Testis (tissue), 2 donors: ENCODE measurements at regions not wholly inside any gene's neighbourhood (a gene's known extent, or its start where the extent isn't known, plus 50 kb on each side); places are given as distances from the start of the nearest gene placed in this dataset.

ENCODE experiments used
- POLR2A ChIP-seq: fragments of 450-650 bp; IDR thresholded peaks from one replicate; pipeline ENCODE4 v1.6.1; 2017; ENCODE audit warnings: antibody characterized with exemption, mild to moderate bottlenecking, moderate library complexity
- TF ChIP-seq, protein P1 (sequence below), 3 experiments: fragments of 450-650 bp in 2 of 3; fragments of 200-600 bp in 1 of 3; sonication (generic) in 1 of 3; IDR thresholded peaks; one replicate each; pipeline ENCODE4 v1.5.1; 2016 to 2019; ENCODE audit warnings: antibody characterized with exemption in 3 of 3, mild to moderate bottlenecking in 2 of 3, moderate library complexity in 1 of 3

DNA sequence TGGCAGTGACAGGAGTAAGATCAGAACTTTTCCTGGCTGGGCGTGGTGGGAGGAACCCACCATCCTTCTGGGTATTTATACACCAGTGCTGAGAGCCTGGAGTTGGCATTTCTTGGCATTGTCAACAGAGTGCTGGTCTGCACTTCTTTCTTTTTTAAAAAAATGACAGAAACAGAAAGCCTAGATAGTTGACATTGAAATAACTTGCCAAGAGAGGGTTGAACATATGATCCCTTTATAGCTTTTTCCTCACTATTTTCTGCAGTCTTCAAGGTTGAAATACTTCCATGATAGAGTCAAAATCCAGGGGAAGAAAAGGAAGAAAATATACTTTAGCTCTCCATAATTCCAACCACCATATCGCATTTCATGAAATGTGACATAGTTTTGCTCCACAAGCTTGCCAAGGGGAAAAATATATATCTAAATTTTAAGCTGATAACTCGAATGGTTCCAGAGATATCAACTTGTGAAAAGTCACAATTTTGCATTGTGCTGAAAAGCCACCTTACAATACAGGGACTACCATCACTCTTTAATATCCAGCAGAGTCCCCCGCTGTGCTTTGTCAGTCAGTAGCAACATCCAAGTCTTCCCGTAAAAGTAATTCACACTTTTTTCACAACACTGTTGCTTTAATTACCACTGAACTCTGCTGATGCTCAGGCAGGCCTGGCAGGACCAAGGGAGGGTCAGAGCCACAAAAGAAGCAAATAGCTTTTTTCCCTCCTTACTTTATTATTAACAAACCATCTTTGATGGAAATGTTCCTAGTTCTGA is 764.9 kb upstream of the FANCL start:
- no peak for TF ChIP-seq POLR2A
- TF ChIP-seq, protein P1, sequence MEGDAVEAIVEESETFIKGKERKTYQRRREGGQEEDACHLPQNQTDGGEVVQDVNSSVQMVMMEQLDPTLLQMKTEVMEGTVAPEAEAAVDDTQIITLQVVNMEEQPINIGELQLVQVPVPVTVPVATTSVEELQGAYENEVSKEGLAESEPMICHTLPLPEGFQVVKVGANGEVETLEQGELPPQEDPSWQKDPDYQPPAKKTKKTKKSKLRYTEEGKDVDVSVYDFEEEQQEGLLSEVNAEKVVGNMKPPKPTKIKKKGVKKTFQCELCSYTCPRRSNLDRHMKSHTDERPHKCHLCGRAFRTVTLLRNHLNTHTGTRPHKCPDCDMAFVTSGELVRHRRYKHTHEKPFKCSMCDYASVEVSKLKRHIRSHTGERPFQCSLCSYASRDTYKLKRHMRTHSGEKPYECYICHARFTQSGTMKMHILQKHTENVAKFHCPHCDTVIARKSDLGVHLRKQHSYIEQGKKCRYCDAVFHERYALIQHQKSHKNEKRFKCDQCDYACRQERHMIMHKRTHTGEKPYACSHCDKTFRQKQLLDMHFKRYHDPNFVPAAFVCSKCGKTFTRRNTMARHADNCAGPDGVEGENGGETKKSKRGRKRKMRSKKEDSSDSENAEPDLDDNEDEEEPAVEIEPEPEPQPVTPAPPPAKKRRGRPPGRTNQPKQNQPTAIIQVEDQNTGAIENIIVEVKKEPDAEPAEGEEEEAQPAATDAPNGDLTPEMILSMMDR (IDR thresholded peaks at IDR 0.05): no peak
